ENCODE measurements at regions not wholly inside any gene's neighbourhood (a gene's known extent, or its start where the extent isn't known, plus 50 kb on each side); places are given as distances from the start of the nearest gene placed in this dataset.

DNA sequence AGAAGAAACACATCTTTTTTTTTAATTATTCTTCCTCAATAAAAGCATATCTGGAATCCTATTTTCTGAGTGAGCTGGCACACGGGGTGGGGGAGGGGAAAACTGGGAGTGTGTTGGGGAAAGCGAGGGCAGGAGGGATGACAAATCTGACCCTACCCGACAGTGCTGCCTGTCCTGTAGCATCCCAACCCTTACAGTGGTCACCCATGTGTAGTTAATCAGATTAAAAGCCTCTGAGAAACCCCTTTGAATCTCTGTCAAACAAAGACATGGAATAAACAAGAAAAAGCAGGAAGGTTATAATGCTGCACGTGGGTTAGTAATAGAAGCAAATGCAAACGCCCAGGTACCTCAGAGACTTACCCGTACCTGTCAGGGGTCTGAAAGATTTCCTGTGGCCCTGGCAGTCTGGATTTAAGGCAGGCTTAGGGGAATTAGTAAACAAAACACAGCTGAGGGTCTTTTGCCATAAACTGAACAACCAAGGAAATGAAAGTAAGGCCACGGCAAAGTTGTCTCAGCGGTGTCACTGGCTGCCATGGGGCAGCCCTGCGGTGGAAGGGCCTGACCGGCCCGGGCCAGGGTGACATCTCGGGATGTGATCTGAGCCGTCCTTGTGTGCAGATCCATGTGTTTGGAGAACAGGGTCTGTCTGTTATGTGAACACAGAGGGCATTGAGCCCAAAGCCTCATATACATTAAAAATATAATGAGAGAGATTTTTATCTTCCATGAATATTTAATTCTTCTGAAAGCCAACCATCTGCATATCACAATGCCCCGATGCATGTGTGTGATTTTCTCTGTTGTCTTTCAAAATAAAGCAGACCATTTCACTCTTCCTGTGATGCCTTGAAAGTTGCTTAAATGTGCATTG is 308.2 kb downstream of the ZNF608 start:
- ATAC-seq (ENCODE audit: low read depth in 2 of 2): no peak
- Mint-ChIP-seq H3K9me3 (peaks cover 3 to 24% (median 5%) of the 10 kb centered on the region in 7 donors), H3K27ac (peak overlapping the region in 1 of 6 donors; percentile 50), H3K4me1 (peaks cover 8 to 17% (median 13%) of the 10 kb centered on the region in 3 donors), H3K36me3 (peaks cover 0 to 12% of the 10 kb centered on the region in 2 donors), H3K27me3 (no peaks in the 10 kb centered on the region), H3K4me3 (no peak overlapping the region)
- DNase-seq: no peak

DNA sequence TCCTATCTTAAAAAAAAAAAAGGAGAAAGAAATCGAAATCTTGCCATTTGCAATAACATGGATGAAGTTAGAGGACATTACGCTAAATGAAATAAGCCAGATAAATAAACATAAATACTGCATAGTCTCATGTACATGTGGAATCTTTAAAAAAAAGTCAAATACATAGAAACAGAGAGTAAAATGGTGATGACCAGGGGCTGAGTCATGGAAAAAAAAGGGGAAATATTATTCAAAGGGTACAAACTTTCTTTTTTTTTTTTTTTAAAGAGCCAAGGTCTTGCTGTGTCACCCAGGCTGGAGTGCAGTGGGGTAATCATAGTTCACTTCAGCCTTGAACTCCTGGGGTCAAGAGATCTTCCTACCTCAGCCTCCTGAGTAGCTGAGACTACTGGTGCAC is 310.1 kb downstream of the ZNF608 start:
- no peak for DNase-seq
- ATAC-seq (ENCODE audit: low read depth in 2 of 2): no peak
- H3K9me3 Mint-ChIP-seq: peaks cover 4 to 24% (median 8%) of the 10 kb centered on the region in 7 donors
- no peak overlapping the region for H3K4me3 Mint-ChIP-seq
- peaks cover 8 to 17% (median 13%) of the 10 kb centered on the region in 3 donors for H3K4me1 Mint-ChIP-seq
- peaks cover 0 to 12% of the 10 kb centered on the region in 2 donors for H3K36me3 Mint-ChIP-seq
- no peaks in the 10 kb centered on the region for H3K27me3 Mint-ChIP-seq
- H3K27ac Mint-ChIP-seq: peak overlapping the region in 1 of 6 donors; percentile 41

DNA sequence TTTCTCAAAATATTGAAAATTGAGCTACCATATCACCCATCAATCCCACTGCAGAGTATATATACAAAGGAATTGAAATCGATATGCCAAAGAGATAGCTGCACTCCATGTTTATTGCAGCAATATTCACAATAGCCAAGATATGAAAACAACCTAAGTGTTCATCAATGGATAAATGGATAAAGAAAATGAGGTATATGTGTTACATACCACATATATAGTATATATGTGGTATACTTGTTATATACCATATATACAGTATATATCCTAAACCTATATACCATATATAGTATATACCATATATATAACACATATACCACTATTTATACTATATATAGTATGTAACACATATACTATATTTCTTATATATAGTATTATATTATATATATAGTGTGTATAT is 313.3 kb downstream of the ZNF608 start:
- Mint-ChIP-seq H3K4me1 (peaks cover 0 to 3% (median under 1%) of the 10 kb centered on the region in 3 donors), H3K27ac (no peak overlapping the region), H3K4me3 (no peak overlapping the region), H3K9me3 (peaks cover 8 to 54% (median 26%) of the 10 kb centered on the region in 7 donors), H3K36me3 (peaks cover 7 to 26% of the 10 kb centered on the region in 2 donors), H3K27me3 (no peaks in the 10 kb centered on the region)
- no peak for DNase-seq
- no peak for ATAC-seq (ENCODE audit: low read depth in 2 of 2)

DNA sequence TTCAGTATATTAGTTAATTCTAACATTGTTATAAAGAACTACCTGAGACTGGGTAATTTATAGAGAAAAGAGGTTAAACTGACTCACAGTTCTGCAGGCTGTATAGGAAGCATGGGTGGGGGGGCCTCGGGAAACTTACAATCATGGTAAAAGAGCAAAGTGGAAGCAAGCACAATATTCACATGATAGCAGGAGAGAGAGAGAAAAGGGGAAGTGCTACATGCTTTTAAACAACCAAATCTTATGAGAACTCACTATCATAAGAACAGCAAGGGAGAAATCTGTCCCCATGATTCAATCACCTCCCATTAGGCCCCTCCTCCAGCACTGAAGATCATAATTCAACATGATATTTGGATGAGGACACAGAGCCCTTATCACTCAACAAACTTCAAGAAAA is 324.9 kb downstream of the ZNF608 start:
- H3K9me3 Mint-ChIP-seq: peaks cover 4 to 34% (median 27%) of the 10 kb centered on the region in 7 donors
- H3K27ac Mint-ChIP-seq: peak overlapping the region in 1 of 6 donors; percentile 20
- DNase-seq (peak; percentile 8), ATAC-seq (ENCODE audit: low read depth in 2 of 2) (peak; percentile 64 to 94)
- peaks cover 0 to 13% (median 0%) of the 10 kb centered on the region in 3 donors for H3K27me3 Mint-ChIP-seq
- peak overlapping the region in 2 of 8 donors; percentile 33 to 75 for H3K4me3 Mint-ChIP-seq
- H3K36me3 Mint-ChIP-seq: peaks cover 0 to 16% of the 10 kb centered on the region in 2 donors
- peaks cover 25 to 36% (median 28%) of the 10 kb centered on the region in 3 donors for H3K4me1 Mint-ChIP-seq

DNA sequence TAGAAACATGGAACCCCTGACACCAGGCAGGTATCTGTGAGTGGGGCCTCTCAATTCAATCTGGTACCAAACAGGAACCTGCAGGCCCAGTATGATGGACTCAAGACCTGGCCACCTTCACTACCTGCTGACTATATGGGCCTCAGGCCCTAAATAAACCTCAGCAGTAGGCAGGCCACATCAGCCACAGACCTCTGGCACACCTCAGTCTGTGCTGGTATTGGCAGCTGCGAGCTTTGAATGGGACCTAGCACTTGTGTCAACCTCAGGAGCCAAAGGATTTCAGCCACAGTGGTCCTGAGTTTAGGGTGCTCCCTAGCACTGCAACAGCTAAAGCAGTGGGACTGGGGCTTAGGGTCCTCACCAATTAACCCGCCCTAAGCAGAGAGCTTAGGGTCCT is 325.5 kb downstream of the ZNF608 start:
- H3K4me1 Mint-ChIP-seq: peaks cover 25 to 36% (median 28%) of the 10 kb centered on the region in 3 donors
- peak overlapping the region in 1 of 6 donors; percentile 83 for H3K27ac Mint-ChIP-seq
- peaks cover 0 to 16% of the 10 kb centered on the region in 2 donors for H3K36me3 Mint-ChIP-seq
- H3K27me3 Mint-ChIP-seq: peaks cover 0 to 8% (median 0%) of the 10 kb centered on the region in 3 donors
- ATAC-seq (ENCODE audit: low read depth in 2 of 2): no peak
- no peak for DNase-seq
- peak overlapping the region in 1 of 8 donors; percentile 17 for H3K4me3 Mint-ChIP-seq
- peaks cover 4 to 34% (median 27%) of the 10 kb centered on the region in 7 donors for H3K9me3 Mint-ChIP-seq

DNA sequence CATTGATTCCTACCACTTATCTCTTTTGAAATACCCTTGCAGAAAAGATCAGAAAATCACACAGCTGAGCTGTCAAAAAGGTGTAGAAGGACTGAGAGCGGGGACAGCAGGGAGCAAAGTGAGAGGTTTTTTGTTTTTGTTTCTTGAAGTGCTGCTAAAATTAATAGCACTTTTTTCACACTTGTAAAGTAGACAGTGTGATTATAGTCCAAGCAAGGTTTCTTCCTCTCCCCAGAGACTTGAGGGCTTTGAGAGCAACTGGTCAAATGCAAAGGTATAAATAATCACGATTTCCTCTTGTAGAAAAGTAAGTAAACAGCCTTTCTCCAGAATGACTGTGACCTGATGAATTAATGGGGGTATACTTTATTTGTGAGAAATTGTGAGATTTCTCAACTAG is 326.9 kb downstream of the ZNF608 start:
- H3K27me3 Mint-ChIP-seq: peaks cover 0 to 5% (median 0%) of the 10 kb centered on the region in 3 donors
- peak overlapping the region in 6 of 8 donors; percentile 1 to 37 (median 18) for H3K4me3 Mint-ChIP-seq
- peaks cover 0 to 15% of the 10 kb centered on the region in 2 donors for H3K36me3 Mint-ChIP-seq
- peaks cover 4 to 22% (median 18%) of the 10 kb centered on the region in 7 donors for H3K9me3 Mint-ChIP-seq
- no peak for ATAC-seq (ENCODE audit: low read depth in 2 of 2)
- no peak overlapping the region for H3K27ac Mint-ChIP-seq
- DNase-seq: no peak
- peaks cover 25 to 36% (median 28%) of the 10 kb centered on the region in 3 donors for H3K4me1 Mint-ChIP-seq

DNA sequence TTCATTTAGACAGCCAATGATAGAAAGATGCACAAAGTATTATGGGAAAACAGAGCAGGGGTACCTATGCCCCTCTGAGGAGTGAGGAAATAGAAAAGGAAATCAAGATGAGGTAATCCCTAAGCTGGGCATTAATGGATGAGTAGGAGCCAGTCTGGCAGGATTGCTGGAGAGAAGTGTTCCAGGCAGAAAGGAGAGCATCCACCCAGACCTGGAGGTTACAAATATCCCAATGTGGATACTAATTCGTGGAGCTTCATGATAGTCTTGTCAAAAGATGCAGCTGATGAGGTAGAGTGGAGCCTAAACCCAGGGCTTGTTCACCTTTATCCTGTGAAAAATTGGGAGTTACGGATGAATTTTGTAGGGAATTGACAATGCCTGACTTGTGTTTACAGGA is 328.0 kb downstream of the ZNF608 start:
- Mint-ChIP-seq H3K4me3 (peak overlapping the region in 2 of 8 donors; percentile 13 to 30), H3K27me3 (peaks cover 0 to 2% (median 2%) of the 10 kb centered on the region in 3 donors), H3K9me3 (peaks cover 4 to 15% (median 13%) of the 10 kb centered on the region in 7 donors), H3K27ac (peak overlapping the region in 1 of 6 donors; percentile 1), H3K36me3 (peaks cover 0 to 9% of the 10 kb centered on the region in 2 donors), H3K4me1 (peaks cover 25 to 37% (median 28%) of the 10 kb centered on the region in 3 donors)
- ATAC-seq (ENCODE audit: low read depth in 2 of 2): no peak
- no peak for DNase-seq

DNA sequence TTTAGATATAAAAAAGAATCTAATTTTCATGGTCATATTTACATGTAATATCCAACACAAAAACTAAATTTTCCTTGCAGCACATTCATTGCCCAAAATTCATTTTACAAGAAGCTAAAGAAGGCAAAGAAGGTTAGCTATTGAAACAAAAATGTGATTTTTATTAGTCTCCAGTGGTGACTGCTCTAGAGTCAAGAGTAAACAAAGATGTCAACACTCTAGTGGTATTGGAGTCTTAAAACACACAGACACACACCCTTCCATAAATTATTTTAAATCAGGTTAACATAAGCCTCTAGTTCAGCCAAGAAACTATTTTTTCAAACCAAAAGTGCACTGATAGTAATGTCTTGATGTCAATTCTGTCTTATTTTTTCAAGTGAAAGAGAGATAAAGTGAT is 329.2 kb downstream of the ZNF608 start:
- Mint-ChIP-seq H3K27ac (no peak overlapping the region), H3K4me3 (no peak overlapping the region), H3K27me3 (peaks cover 5 to 8% (median 6%) of the 10 kb centered on the region in 3 donors), H3K9me3 (peaks cover 4 to 16% (median 10%) of the 10 kb centered on the region in 7 donors), H3K36me3 (peaks cover 0 to 18% of the 10 kb centered on the region in 2 donors), H3K4me1 (peaks cover 25 to 45% (median 30%) of the 10 kb centered on the region in 3 donors)
- ATAC-seq (ENCODE audit: low read depth in 2 of 2): no peak
- DNase-seq: no peak

DNA sequence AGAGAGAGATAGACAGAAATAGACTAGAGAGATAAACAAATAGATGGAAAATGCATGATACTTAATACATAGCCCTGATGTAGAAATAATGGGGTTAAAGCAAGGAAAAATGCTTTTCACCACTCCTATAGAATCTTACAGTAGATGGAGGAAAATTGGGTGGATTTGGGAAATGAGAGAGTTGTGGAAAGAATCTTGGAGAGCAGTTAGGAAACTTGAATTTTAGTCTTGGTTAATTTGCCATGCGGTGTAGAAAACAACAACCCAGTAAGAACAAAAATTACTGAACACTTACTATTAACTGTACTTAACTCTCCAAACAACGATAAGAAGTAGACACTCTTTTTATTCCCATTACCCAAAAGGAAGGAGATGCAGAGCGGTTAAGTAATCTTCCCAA is 329.8 kb downstream of the ZNF608 start:
- DNase-seq: no peak
- Mint-ChIP-seq H3K27me3 (peaks cover 5 to 8% (median 6%) of the 10 kb centered on the region in 3 donors), H3K9me3 (peaks cover 0 to 10% (median 5%) of the 10 kb centered on the region in 7 donors), H3K4me3 (no peak overlapping the region), H3K36me3 (peaks cover 0 to 14% of the 10 kb centered on the region in 2 donors), H3K27ac (peak overlapping the region in 1 of 6 donors; percentile 2), H3K4me1 (peaks cover 23 to 42% (median 29%) of the 10 kb centered on the region in 3 donors)
- ATAC-seq (ENCODE audit: low read depth in 2 of 2): no peak

DNA sequence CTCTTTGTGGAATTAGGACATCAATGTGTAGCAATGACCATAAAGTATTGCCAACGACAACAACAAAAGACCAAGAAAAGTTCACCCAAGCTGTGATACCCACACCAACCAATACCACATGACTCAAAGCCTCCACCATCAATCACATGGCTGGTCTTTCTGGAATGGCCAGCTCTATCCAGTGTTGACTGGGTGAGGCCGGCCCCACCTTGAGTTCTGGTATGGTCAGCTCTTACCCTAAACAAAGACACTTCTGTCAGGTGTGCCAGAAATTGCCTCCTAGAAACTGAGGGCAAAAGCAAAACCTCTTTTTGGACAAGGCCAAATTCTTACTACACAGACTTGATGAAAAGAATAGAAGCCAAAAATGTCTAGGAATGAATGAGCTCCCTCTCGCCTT is 331.5 kb downstream of the ZNF608 start:
- Mint-ChIP-seq H3K4me1 (peaks cover 25 to 38% (median 29%) of the 10 kb centered on the region in 3 donors), H3K27me3 (peaks cover 6 to 10% (median 8%) of the 10 kb centered on the region in 3 donors), H3K36me3 (peaks cover 0 to 20% of the 10 kb centered on the region in 2 donors), H3K4me3 (no peak overlapping the region), H3K9me3 (peaks cover 0 to 10% (median 5%) of the 10 kb centered on the region in 7 donors), H3K27ac (peak overlapping the region in 2 of 6 donors; percentile 46 to 50)
- DNase-seq (no peak), ATAC-seq (ENCODE audit: low read depth in 2 of 2) (no peak)

DNA sequence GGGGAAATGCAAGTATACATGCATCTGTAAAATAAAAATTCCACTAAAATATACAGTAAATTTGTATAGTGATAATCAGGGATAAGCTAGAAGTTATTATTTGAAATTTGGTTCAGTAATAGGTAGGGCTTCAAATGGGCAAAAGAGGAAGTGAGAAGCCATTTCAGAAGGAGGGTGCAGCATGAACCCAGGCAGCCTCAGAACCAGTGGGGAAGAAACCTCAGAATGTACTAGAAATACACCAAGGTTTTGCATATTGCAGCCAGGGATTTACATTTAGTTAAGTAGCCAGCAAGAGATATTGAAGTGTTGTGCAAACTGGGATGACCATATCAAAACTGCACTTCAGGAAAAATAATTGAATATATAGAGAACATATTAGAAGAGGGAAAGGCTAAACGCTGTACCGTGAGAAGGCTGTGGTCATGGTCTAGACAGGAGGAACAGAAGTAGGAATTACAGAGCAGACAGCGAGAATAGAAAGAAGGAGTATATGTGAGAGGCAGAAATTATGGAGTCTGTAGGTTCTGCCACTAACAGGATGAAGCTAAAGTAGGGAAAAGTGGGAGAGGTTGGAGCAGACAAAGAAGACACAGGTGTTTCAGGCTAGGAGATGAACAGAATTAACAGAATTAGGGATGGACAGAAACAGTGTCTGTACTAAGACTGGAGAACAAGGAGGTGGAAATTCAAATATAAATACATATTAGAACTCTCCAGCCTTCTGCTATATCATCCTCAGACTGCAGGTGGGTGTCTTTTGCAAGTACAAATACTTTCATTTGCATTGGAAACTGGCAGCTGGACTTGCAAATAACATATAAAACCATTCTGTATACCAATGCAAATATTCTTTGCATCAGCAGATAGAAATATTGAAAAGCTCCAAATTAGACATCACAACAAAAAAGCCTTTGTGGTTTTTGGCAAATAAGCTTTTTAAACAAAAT is 335.6 kb downstream of the ZNF608 start:
- Mint-ChIP-seq H3K27ac (peak overlapping the region in 3 of 6 donors; percentile 0 to 69 (median 62)), H3K27me3 (peaks cover 6 to 10% (median 8%) of the 10 kb centered on the region in 3 donors), H3K4me1 (peaks cover 16 to 33% (median 27%) of the 10 kb centered on the region in 3 donors), H3K4me3 (peak overlapping the region in 7 of 8 donors; percentile 5 to 82 (median 58)), H3K9me3 (peaks cover 0 to 10% (median 5%) of the 10 kb centered on the region in 7 donors), H3K36me3 (peaks cover 0 to 20% of the 10 kb centered on the region in 2 donors)
- DNase-seq (peak; percentile 56), ATAC-seq (ENCODE audit: low read depth in 2 of 2) (peak; percentile 99 to 100)

DNA sequence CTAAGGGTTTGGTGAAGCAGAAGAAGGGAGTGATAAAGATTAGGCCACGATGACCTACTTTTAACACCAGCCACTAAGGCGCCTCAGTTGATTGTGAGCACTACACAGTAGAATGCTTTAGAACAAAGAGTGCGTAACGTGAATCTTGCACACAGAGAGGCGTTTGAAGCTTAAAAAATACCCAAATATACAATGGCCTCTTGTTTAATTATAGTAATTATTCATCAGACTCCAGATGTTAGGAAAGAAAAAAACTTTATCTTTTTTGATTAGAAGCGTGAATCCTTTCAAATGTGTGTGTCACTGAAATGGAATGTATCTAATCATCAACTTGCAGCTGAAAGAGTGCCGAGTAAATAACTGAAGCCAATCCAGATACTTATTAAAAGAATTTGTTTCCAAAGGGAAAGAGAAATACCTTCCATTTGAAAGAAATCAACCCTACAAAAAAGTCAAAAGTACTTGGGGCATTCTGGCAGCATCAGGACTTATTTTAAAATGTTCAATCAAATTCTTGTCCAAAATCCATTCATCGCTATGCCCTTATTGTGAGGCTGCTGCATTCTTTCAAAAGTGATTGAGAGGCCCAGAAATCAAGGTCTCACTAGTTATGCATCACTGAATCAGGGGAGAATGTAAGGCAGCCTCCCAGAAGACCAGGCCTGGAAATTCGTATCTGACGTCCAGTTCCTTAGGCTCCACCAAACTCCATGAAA is 337.5 kb downstream of the ZNF608 start:
- ATAC-seq (ENCODE audit: low read depth in 2 of 2) (no peak), DNase-seq (no peak)
- Mint-ChIP-seq H3K27ac (peak overlapping the region in 1 of 6 donors; percentile 41), H3K36me3 (peaks cover 0 to 20% of the 10 kb centered on the region in 2 donors), H3K27me3 (peaks cover 6 to 10% (median 8%) of the 10 kb centered on the region in 3 donors), H3K4me1 (peaks cover 22 to 41% (median 34%) of the 10 kb centered on the region in 3 donors), H3K4me3 (no peak overlapping the region), H3K9me3 (peaks cover 0 to 10% (median 5%) of the 10 kb centered on the region in 7 donors)

All from naive B cell (primary cell).